ENCODE measurements at regions not wholly inside any gene's neighbourhood (a gene's known extent, or its start where the extent isn't known, plus 50 kb on each side); places are given as distances from the start of the nearest gene placed in this dataset.
A peak's percentile ranks its signal among the peaks of the same experiment; 100 is the strongest.
"Not testable (repeated sequence)": the region's sequence is repeated elsewhere in the genome, so short reads cannot be mapped to it uniquely, and the experiment has no call there.

- no peak for DNase-seq (ENCODE audit: low spot score)
Observed at GRCh38 chr13:56706485-56706884, 434.2 kb upstream of the PRR20A start.

DNA sequence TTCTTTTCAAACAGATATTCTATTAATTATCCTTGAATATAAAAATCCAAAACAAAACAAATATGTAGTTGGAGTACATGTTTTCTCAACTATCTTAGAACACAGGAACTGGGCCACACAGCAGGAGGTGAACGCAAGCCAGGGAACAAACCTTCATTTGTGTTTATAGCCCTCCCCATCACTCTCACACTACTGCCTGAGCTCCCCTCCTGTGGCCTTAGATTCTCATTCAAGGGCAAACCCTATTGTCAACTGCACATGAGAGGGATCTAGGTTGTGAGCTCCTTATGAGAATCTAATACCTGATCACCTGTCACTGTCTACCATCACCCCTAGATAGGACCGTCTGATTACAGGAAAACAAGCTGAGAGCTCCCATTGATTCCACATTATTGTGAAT, 427.1 kb upstream of the PRR20A start:
- DNase-seq (ENCODE audit: low spot score) = no peak

DNA sequence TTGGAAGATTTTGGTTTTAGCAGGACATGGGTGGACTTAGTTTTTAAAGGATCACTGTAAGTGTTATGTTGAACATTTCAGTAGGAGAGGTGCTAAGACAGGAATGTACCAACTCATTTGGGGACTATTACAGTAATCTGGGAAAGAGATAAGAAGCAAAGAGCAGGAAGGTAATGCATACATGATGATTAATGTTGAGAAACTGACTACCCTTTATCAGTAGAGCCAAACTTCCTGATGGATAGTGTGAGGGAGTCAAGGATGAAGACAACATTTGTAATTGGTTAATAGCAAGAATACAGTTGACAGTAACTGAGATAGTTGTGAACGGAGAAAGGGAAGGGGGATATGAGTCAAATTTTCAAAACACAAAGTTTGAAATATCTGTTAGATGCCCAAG, 421.9 kb upstream of the PRR20A start:
- DNase-seq (ENCODE audit: low spot score) = no peak

DNA sequence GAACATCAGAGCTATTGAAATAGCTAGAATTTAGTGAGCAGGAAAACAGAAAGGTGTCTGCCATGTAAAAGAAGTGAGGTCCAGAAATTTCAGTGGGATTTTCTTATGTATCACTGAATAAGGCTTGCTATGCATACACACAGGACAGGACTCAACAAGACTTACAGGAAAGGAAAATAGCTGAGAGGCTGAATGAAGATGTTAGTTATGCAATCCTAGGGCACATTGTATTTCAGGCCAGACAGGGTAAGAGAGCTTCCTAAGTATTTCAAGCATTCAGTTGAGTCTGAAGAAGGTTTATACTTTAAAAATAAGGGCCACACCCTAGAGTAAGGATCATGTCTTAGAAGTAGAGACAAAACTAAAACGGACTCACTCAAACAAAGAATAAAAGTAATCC, 419.9 kb upstream of the PRR20A start:
- DNase-seq (ENCODE audit: low spot score) = no peak

GRCh38 chr13:56735537-56735942, 405.2 kb upstream of the PRR20A start:
- no peak for DNase-seq (ENCODE audit: low spot score)

- DNase-seq (ENCODE audit: low spot score) = peak; percentile 67
Observed at GRCh38 chr13:56736966-56737365, 403.8 kb upstream of the PRR20A start.

GRCh38 chr13:56752636-56753035, 388.1 kb upstream of the PRR20A start:
- no peak for DNase-seq (ENCODE audit: low spot score)

GRCh38 chr13:56755181-56755935, 385.4 kb upstream of the PRR20A start:
- no peak for DNase-seq (ENCODE audit: low spot score)

DNA sequence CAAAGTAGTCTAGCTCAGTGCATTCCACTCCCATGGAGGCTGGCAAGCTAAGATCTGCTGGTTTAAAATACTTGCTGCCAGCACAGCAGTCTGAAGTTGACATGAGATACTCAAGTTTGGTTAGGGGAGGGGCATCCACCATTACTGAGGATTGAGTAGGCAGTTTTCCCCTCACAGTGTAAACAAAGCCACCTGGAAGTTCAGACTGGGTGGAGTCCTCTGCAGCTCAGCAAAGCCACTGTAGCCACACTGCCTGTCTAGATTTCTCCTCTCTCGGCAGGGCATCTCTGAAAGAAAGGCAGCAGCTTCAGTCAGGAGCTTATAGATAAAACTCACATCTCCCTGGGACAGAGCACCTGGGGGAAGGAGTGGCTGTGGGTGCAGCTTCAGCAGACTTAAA, 377.4 kb upstream of the PRR20A start:
- DNase-seq (ENCODE audit: low spot score) = not testable (repeated sequence)

DNA sequence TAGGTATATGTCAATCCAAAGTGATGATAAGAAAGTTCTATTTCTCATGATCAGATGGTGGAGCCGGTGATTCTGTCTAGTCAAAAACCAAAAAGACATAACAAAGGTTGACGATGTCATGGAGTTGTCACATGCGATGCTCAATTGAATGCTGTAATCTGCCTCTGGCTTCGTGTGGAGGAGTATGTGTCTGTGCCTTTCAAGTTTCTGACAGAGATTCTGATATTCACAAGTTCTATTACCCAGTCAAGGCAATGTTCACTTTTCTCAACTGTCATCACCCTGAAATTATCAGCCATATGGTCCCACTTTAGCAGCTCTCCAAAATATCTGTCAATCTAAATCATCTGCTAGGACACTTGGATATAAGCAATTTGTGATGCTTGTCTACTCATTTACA, 367.6 kb upstream of the PRR20A start:
- DNase-seq (ENCODE audit: low spot score) = no peak

DNA sequence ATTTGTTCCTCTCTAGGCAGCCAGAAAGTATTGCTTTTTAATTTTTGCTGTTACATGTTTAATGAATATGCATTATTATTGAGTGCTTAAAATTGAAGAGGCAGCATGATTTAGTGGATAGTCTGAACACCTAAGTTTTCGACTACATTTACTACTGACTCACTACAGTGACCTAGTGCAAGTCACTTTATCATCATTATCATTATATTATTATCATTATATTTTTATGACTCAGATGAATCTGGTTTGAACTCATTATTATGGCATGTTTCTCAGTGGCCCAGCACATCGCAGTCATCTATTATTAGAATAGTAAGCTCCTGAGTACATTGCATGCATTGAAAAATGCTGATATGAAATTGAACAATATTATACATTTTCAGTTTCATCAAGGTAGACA, 351.2 kb upstream of the PRR20A start:
- peak; percentile 12 for DNase-seq (ENCODE audit: low spot score)

DNA sequence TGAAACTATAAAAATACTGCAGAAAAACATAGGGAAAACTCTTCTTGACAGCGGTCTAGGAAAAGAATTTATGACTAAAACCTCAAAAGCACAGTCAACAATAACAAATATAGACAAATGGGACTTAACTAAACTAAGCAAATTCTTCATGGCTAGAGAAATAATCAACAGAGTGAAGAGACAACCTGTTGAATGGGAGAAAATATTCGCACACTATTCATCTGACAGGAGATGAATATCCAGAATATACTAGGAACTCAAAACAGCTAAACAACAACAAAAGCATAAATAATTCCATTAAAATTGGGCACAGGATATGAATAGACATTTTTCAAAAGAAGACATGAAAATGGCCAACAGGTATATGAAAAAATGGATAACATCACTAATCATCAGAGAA, 303.6 kb upstream of the PRR20A start:
- DNase-seq (ENCODE audit: low spot score) = no peak

DNA sequence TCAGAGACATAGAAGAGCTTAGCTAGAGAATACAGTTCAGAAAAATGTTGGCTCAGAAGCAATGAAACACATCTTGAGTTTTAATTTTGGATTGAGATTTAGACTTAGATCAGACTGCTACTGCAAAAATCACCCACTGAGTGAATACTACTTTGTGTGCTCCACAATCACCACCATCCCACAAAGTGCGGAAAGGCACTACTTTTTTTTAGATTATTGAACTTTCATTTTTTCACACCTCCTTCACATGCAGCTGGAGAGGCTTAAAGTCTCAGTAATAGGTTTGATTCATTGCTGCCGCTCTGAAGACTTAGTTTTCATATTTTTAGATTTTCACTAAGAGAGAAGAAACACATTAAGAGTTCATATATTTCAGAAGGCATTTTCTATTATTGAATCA, 289.9 kb upstream of the PRR20A start:
- no peak for DNase-seq (ENCODE audit: low spot score)

DNA sequence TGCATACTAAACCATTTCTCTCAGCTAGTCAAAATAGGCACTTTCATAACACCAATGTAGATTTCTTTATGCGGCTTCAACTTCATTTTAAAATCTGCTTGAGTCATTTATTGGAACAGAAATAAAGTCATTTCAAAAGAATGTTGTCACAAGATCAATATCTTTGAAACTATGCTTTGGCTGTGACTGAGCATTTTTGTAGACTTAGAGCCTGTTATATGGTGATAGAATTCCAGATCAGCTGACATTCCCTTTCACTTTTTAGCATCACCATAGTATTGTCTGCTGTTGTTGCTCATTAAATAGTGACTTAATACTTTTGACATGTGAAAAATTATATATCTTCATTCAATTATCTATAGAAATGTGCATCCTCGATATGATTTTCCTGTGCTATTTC, 279.2 kb upstream of the PRR20A start:
- DNase-seq (ENCODE audit: low spot score) = no peak

DNA sequence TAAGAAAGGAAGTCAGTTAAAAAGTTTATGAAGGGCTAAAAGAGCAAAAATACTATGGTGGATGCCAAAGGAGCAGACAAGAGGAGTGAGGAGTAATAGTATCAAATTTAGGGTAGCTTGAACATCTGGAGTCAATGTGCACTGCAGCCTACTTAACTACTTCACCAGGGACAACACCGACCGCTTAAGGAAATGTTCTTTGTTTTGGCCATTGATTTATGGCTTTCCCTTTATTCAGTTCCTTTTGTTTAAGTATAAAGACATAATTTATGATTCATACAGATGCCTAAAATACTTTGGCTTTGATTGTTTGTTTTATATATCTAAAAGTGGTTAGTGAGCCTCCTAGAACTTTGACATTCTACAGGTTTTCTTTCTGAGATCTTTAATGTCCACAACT, 276.3 kb upstream of the PRR20A start:
- no peak for DNase-seq (ENCODE audit: low spot score)

GRCh38 chr13:56865416-56865815, 275.3 kb upstream of the PRR20A start:
- no peak for DNase-seq (ENCODE audit: low spot score)

GRCh38 chr13:56869671-56870070, 271.0 kb upstream of the PRR20A start:
- no peak for DNase-seq (ENCODE audit: low spot score)

DNA sequence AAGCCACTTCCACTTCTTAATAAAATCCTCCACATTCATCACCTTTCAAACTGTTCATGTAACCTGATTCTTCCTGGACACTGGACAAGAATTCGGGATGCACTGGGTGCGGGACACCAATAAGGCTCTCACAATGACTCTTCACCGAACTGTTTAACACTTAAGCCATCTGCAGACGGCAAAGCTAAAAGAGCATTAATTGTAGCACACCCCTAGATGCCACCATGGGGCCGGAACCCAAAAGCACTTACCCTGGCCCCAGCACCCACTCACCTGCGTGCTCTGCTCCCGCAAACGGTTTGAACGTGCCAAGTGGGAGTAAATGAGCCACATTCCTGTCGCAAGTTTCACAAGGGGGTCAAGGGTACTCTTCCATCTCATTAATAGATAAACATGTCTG, 254.3 kb upstream of the PRR20A start:
- no peak for DNase-seq (ENCODE audit: low spot score)

DNA sequence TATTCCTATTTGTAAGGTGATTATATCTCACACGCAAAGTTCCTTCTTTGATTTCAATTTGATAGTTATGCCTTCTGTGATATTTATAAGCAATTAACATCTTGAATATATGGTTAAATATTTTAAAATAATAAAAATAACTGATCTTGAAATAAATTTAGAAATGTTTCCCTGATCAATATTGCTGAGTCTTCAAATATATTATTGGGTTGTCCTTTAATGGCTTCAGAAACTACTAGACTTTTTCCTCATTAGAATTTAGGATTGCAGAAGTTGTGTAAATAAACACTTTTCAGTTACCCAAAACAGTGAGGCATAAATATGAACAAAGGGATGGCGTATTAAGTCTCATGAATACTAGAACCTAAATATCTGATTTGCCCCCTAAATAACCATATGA, 252.3 kb upstream of the PRR20A start:
- no peak for DNase-seq (ENCODE audit: low spot score)

DNA sequence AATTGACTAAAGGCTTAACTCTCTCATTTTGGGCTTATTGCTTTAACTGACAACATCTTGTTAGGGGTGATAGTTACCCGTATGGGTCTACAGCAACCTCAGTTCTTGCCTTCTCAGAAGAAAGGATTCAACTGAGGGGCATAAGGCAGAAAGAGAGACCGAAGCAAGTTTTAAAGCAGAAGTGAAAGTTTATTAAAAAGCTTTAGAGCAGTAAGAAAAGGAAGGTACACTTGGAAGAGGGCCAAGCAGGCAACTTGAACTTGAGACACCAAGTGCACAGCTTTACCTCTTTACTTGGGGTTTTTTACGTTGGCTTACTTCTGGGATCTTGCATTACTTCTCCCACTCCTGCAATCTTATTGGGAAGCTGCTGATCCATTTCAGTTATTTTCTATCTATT, 246.9 kb upstream of the PRR20A start:
- DNase-seq (ENCODE audit: low spot score) = no peak

- DNase-seq (ENCODE audit: low spot score) = no peak
Observed at GRCh38 chr13:56900549-56901279, 240.0 kb upstream of the PRR20A start.

DNA sequence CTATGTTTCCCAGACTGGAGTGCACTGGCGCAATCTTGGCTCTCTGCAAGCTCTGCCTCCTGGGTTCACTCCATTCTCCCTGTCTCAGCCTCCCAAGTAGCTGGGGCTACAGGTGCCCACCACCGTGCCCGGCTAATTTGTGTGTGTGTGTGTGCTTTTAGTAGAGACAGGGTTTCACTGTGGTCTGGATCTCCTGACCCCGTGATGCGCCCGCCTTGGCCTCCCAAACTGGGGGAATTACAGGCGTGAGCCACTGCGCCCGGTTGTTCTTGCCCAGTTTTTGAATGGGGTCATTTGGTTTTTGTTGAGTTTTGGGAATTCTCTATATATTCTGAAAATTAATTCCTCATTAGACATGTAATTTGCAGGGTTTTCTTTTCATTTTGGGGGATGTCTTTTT, 238.4 kb upstream of the PRR20A start:
- DNase-seq (ENCODE audit: low spot score) = no peak

DNA sequence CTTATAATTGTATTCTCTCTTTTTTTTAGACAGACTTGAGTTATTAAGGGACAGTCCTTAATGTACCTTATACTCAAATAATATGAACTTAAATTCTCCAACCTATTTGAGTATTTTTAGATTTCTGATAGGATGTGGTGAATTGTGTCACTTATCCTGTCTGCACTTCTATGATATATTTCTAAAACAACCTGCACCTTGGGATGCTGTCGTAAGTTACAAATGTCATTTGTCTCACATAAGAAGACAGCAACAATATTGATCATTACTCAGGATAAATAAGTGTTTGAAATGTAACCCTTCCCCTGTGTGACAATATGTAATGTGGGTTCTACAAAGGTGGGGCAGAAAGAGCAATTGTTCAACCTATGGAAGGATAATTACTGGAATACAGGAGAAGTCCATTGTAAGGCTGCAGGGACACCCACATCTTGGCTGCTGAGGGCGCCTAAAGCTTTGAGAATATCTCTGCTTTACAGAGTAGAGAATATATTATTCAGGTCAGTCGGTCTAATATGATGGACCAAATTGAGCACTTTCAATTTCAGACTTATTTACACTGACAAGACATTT, 236.9 kb upstream of the PRR20A start:
- DNase-seq (ENCODE audit: low spot score) = no peak

- no peak for DNase-seq (ENCODE audit: low spot score)
Observed at GRCh38 chr13:56906909-56907308, 233.8 kb upstream of the PRR20A start.

Data from RKO (cell line).